Breast epithelium (tissue), 3 donors: ENCODE measurements at regions not wholly inside any gene's neighbourhood (a gene's known extent, or its start where the extent isn't known, plus 50 kb on each side); places are given as distances from the start of the nearest gene placed in this dataset.

Experiments used
- CTCF ChIP-seq, 3 donors: fragments of 450-650 bp; IDR thresholded peaks; one replicate each; pipeline ENCODE4 v1.5.1; 2016 to 2017; ENCODE audit warnings: antibody characterized with exemption in 3 of 3, mild to moderate bottlenecking in 3 of 3, moderate library complexity in 3 of 3
- POLR2A ChIP-seq: fragments of 450-650 bp; IDR thresholded peaks from one replicate; pipeline ENCODE4 v1.6.1; 2016; ENCODE audit warnings: antibody characterized with exemption, mild to moderate bottlenecking, moderate library complexity

GRCh38 chr11:119578521-119579191 lies 150.3 kb downstream of the NECTIN1 start:
- no peak for TF ChIP-seq CTCF (IDR thresholded peaks at IDR 0.05)
- no peak for TF ChIP-seq POLR2A
